ENCODE measurements at regions not wholly inside any gene's neighbourhood (a gene's known extent, or its start where the extent isn't known, plus 50 kb on each side); places are given as distances from the start of the nearest gene placed in this dataset.

GRCh38 chr3:90092994-90093393, 985.6 kb downstream of the EPHA3 start:
- no peak for TF ChIP-seq POLR2A (IDR thresholded peaks at IDR 0.05)
- TF ChIP-seq CTCF (IDR thresholded peaks at IDR 0.05): no peak
